Stimulated activated naive B cell treated with anti-CD40 and anti-IgM and Interleukin-4, amounts not matched to agents 10 μg/mL and 1 μg/mL and 100 μg/mL, for 72 hours (primary cell): ENCODE measurements at regions not wholly inside any gene's neighbourhood (a gene's known extent, or its start where the extent isn't known, plus 50 kb on each side); places are given as distances from the start of the nearest gene placed in this dataset.

Experiments
- ATAC-seq, 2 donors: fragments of 150-1000 bp; cut with Tn5 transposase; replicated peaks; 2 replicates each; pipeline ENCODE4 v1.10.0; 2021; ENCODE audit warnings: moderate library complexity in 1 of 2
- DNase-seq: peaks from one replicate; pipeline ENCODE4 v3.0.0; 2021
- H3K27ac Mint-ChIP-seq: one replicate; pipeline ENCODE4 v1.8.0; 2022; ENCODE audit warnings: mild to moderate bottlenecking, mixed read lengths
- H3K27me3 Mint-ChIP-seq, 2 donors: one replicate each; pipeline ENCODE4 v1.8.0; 2022; ENCODE audit warnings: mixed read lengths in 2 of 2
- H3K36me3 Mint-ChIP-seq, 2 donors: one replicate each; pipeline ENCODE4 v1.8.0; 2022; ENCODE audit warnings: mixed read lengths in 2 of 2, mild to moderate bottlenecking in 1 of 2
- H3K4me1 Mint-ChIP-seq, 2 donors: one replicate each; pipeline ENCODE4 v1.8.0; 2022; ENCODE audit warnings: mixed read lengths in 2 of 2, mild to moderate bottlenecking in 1 of 2
- H3K4me3 Mint-ChIP-seq, 2 donors: one replicate each; pipeline ENCODE4 v1.8.0; 2022; ENCODE audit warnings: mild to moderate bottlenecking in 2 of 2, mixed read lengths in 2 of 2, moderate library complexity in 1 of 2
- H3K9me3 Mint-ChIP-seq, 2 donors: one replicate each; pipeline ENCODE4 v1.8.0; 2022; ENCODE audit warnings: mixed read lengths in 2 of 2, mild to moderate bottlenecking in 1 of 2

GRCh38 chr7:91517201-91517785 is 253.1 kb downstream of the FZD1 start:
- H3K9me3 Mint-ChIP-seq: no peaks in the 10 kb centered on the region
- no peaks in the 10 kb centered on the region for H3K36me3 Mint-ChIP-seq
- no peaks in the 10 kb centered on the region for H3K4me1 Mint-ChIP-seq
- H3K4me3 Mint-ChIP-seq: no peak overlapping the region
- no peak overlapping the region for H3K27ac Mint-ChIP-seq
- DNase-seq (no peak), ATAC-seq (no peak)
- no peaks in the 10 kb centered on the region for H3K27me3 Mint-ChIP-seq

GRCh38 chr7:91518058-91518457 is 253.8 kb downstream of the FZD1 start:
- H3K9me3 Mint-ChIP-seq: no peaks in the 10 kb centered on the region
- H3K27me3 Mint-ChIP-seq: no peaks in the 10 kb centered on the region
- ATAC-seq (no peak), DNase-seq (no peak)
- no peaks in the 10 kb centered on the region for H3K36me3 Mint-ChIP-seq
- no peak overlapping the region for H3K4me3 Mint-ChIP-seq
- H3K27ac Mint-ChIP-seq: no peak overlapping the region
- H3K4me1 Mint-ChIP-seq: no peaks in the 10 kb centered on the region

GRCh38 chr7:91519241-91520158 is 255.3 kb downstream of the FZD1 start:
- H3K4me1 Mint-ChIP-seq: no peaks in the 10 kb centered on the region
- H3K9me3 Mint-ChIP-seq: no peaks in the 10 kb centered on the region
- no peak overlapping the region for H3K27ac Mint-ChIP-seq
- no peaks in the 10 kb centered on the region for H3K36me3 Mint-ChIP-seq
- H3K27me3 Mint-ChIP-seq: peaks cover 0 to 3% of the 10 kb centered on the region in 2 donors
- DNase-seq (no peak), ATAC-seq (no peak)
- H3K4me3 Mint-ChIP-seq: no peak overlapping the region

- ATAC-seq: no peak
- Mint-ChIP-seq H3K27me3 (peaks cover 0 to 3% of the 10 kb centered on the region in 2 donors), H3K9me3 (no peaks in the 10 kb centered on the region), H3K4me3 (no peak overlapping the region), H3K36me3 (no peaks in the 10 kb centered on the region), H3K4me1 (no peaks in the 10 kb centered on the region), H3K27ac (no peak overlapping the region)
- no peak for DNase-seq
These were observed 256.4 kb downstream of the FZD1 start for GRCh38 chr7:91520645-91521044.

GRCh38 chr7:91526404-91526803 is 262.2 kb downstream of the FZD1 start:
- peaks cover 0 to 3% of the 10 kb centered on the region in 2 donors for H3K27me3 Mint-ChIP-seq
- H3K27ac Mint-ChIP-seq: no peak overlapping the region
- DNase-seq: no peak
- ATAC-seq: no peak
- H3K4me1 Mint-ChIP-seq: no peaks in the 10 kb centered on the region
- no peak overlapping the region for H3K4me3 Mint-ChIP-seq
- H3K36me3 Mint-ChIP-seq: no peaks in the 10 kb centered on the region
- H3K9me3 Mint-ChIP-seq: peaks cover 3 to 6% of the 10 kb centered on the region in 2 donors

GRCh38 chr7:91527460-91527859 is 263.2 kb downstream of the FZD1 start:
- no peaks in the 10 kb centered on the region for H3K4me1 Mint-ChIP-seq
- H3K4me3 Mint-ChIP-seq: no peak overlapping the region
- peaks cover 10 to 14% of the 10 kb centered on the region in 2 donors for H3K9me3 Mint-ChIP-seq
- ATAC-seq (no peak), DNase-seq (no peak)
- H3K36me3 Mint-ChIP-seq: no peaks in the 10 kb centered on the region
- no peak overlapping the region for H3K27ac Mint-ChIP-seq
- H3K27me3 Mint-ChIP-seq: peaks cover 0 to 3% of the 10 kb centered on the region in 2 donors

GRCh38 chr7:91533996-91534395 is 269.8 kb downstream of the FZD1 start:
- no peak for ATAC-seq

GRCh38 chr7:91537260-91538152 is 273.3 kb downstream of the FZD1 start:
- DNase-seq (no peak), ATAC-seq (no peak)
- no peak overlapping the region for H3K27ac Mint-ChIP-seq
- H3K27me3 Mint-ChIP-seq: no peaks in the 10 kb centered on the region
- H3K4me3 Mint-ChIP-seq: no peak overlapping the region
- H3K9me3 Mint-ChIP-seq: peaks cover 2 to 5% of the 10 kb centered on the region in 2 donors
- H3K36me3 Mint-ChIP-seq: no peaks in the 10 kb centered on the region
- no peaks in the 10 kb centered on the region for H3K4me1 Mint-ChIP-seq

More at GRCh38 chr7:91533996-91534395, 269.8 kb downstream of the FZD1 start:
- DNase-seq: no peak
- H3K9me3 Mint-ChIP-seq: peaks cover 11 to 19% of the 10 kb centered on the region in 2 donors
- no peaks in the 10 kb centered on the region for H3K4me1 Mint-ChIP-seq
- H3K27ac Mint-ChIP-seq: no peak overlapping the region
- no peaks in the 10 kb centered on the region for H3K36me3 Mint-ChIP-seq
- H3K4me3 Mint-ChIP-seq: no peak overlapping the region
- no peaks in the 10 kb centered on the region for H3K27me3 Mint-ChIP-seq

GRCh38 chr7:91541641-91542040 is 277.4 kb downstream of the FZD1 start:
- H3K9me3 Mint-ChIP-seq: no peaks in the 10 kb centered on the region
- no peaks in the 10 kb centered on the region for H3K4me1 Mint-ChIP-seq
- no peak overlapping the region for H3K4me3 Mint-ChIP-seq
- ATAC-seq (no peak), DNase-seq (no peak)
- H3K36me3 Mint-ChIP-seq: no peaks in the 10 kb centered on the region
- no peak overlapping the region for H3K27ac Mint-ChIP-seq
- no peaks in the 10 kb centered on the region for H3K27me3 Mint-ChIP-seq

- Mint-ChIP-seq H3K27ac (no peak overlapping the region), H3K4me3 (no peak overlapping the region), H3K27me3 (no peaks in the 10 kb centered on the region), H3K4me1 (no peaks in the 10 kb centered on the region), H3K36me3 (no peaks in the 10 kb centered on the region), H3K9me3 (no peaks in the 10 kb centered on the region)
- no peak for DNase-seq
- no peak for ATAC-seq
These were observed 279.4 kb downstream of the FZD1 start for GRCh38 chr7:91543646-91544045.

- ATAC-seq (no peak), DNase-seq (no peak)
- Mint-ChIP-seq H3K27me3 (no peaks in the 10 kb centered on the region), H3K9me3 (no peaks in the 10 kb centered on the region), H3K4me1 (no peaks in the 10 kb centered on the region), H3K36me3 (no peaks in the 10 kb centered on the region), H3K4me3 (no peak overlapping the region), H3K27ac (no peak overlapping the region)
These were observed 285.6 kb downstream of the FZD1 start for GRCh38 chr7:91549878-91550277.

- DNase-seq: no peak
- Mint-ChIP-seq H3K27ac (no peak overlapping the region), H3K27me3 (no peaks in the 10 kb centered on the region), H3K9me3 (no peaks in the 10 kb centered on the region), H3K36me3 (no peaks in the 10 kb centered on the region), H3K4me1 (no peaks in the 10 kb centered on the region), H3K4me3 (no peak overlapping the region)
- ATAC-seq: no peak
These were observed 286.7 kb downstream of the FZD1 start for GRCh38 chr7:91550931-91551330.

GRCh38 chr7:91551377-91552175 is 287.3 kb downstream of the FZD1 start:
- H3K36me3 Mint-ChIP-seq: no peaks in the 10 kb centered on the region
- no peaks in the 10 kb centered on the region for H3K4me1 Mint-ChIP-seq
- H3K9me3 Mint-ChIP-seq: no peaks in the 10 kb centered on the region
- H3K4me3 Mint-ChIP-seq: no peak overlapping the region
- DNase-seq (no peak), ATAC-seq (no peak)
- no peaks in the 10 kb centered on the region for H3K27me3 Mint-ChIP-seq
- no peak overlapping the region for H3K27ac Mint-ChIP-seq

GRCh38 chr7:91553410-91553895 is 289.2 kb downstream of the FZD1 start:
- H3K4me1 Mint-ChIP-seq: no peaks in the 10 kb centered on the region
- H3K9me3 Mint-ChIP-seq: no peaks in the 10 kb centered on the region
- no peak overlapping the region for H3K27ac Mint-ChIP-seq
- no peak for DNase-seq
- H3K36me3 Mint-ChIP-seq: no peaks in the 10 kb centered on the region
- H3K4me3 Mint-ChIP-seq: no peak overlapping the region
- no peaks in the 10 kb centered on the region for H3K27me3 Mint-ChIP-seq
- no peak for ATAC-seq
